WTC11 (cell line): ENCODE measurements at regions not wholly inside any gene's neighbourhood (a gene's known extent, or its start where the extent isn't known, plus 50 kb on each side); places are given as distances from the start of the nearest gene placed in this dataset.

Experiments
- ATAC-seq: fragments of 200-7000 bp; cut with Tn5 transposase; 2 replicates; pipeline ENCODE4 v1.10.0; 2021; ENCODE audit warnings: mild to moderate bottlenecking, moderate library complexity
- CTCF ChIA-PET: fragments of 300-600 bp; sonication (Branson Sonifier 250); formaldehyde crosslinking; loops from one replicate; lab custom pipeline; 2021; ENCODE audit warnings: antibody characterized with exemption; lab: Charles Lee
- POLR2A ChIA-PET: fragments of 350-600 bp; sonication (Branson Sonifier 250); formaldehyde crosslinking; loops from one replicate; lab custom pipeline; 2021; ENCODE audit warnings: antibody characterized with exemption; lab: Charles Lee
- DNase-seq: peaks from one replicate; pipeline ENCODE4 v3.0.0; 2021; ENCODE audit warnings: low spot score
- H3K27ac Mint-ChIP-seq: 2 replicates; pipeline ENCODE4 v1.8.0; 2021; ENCODE audit warnings: mixed read lengths
- H3K27me3 Mint-ChIP-seq: 2 replicates; pipeline ENCODE4 v1.8.0; 2021; ENCODE audit warnings: low read depth, mild to moderate bottlenecking, moderate library complexity, mixed read lengths
- H3K36me3 Mint-ChIP-seq: 2 replicates; pipeline ENCODE4 v1.8.0; 2021; ENCODE audit warnings: mixed read lengths
- H3K4me1 Mint-ChIP-seq: 2 replicates; pipeline ENCODE4 v1.8.0; 2022; ENCODE audit warnings: mixed read lengths
- H3K4me3 Mint-ChIP-seq: 2 replicates; pipeline ENCODE4 v1.8.0; 2021; ENCODE audit warnings: mild to moderate bottlenecking, moderate library complexity, mixed read lengths
- H3K9me3 Mint-ChIP-seq: 2 replicates; pipeline ENCODE4 v1.8.0; 2021; ENCODE audit warnings: mixed read lengths
- ARID4B ChIP-seq: sonication (generic); formaldehyde crosslinking; IDR thresholded peaks from 2 replicates; pipeline ENCODE4 v1.8.0; 2023; ENCODE audit warnings: missing genetic modification reagents, mild to moderate bottlenecking, borderline replicate concordance
- E2F4 ChIP-seq: sonication (generic); formaldehyde crosslinking; IDR thresholded peaks from 2 replicates; pipeline ENCODE4 v1.8.1; 2022; ENCODE audit warnings: low read depth, mild to moderate bottlenecking, moderate library complexity, missing genetic modification reagents, borderline replicate concordance
- E2F5 ChIP-seq: sonication (generic); formaldehyde crosslinking; IDR thresholded peaks from 2 replicates; pipeline ENCODE4 v1.8.1; 2022; ENCODE audit warnings: mild to moderate bottlenecking, moderate library complexity, missing genetic modification reagents
- ERG ChIP-seq: fragments of 250-450 bp; sonication (Bioruptor Pico); IDR thresholded peaks from 2 replicates; pipeline ENCODE4 v1.8.0; 2021; ENCODE audit warnings: mild to moderate bottlenecking
- ETV6 ChIP-seq: sonication (generic); formaldehyde crosslinking; IDR thresholded peaks from 2 replicates; pipeline ENCODE4 v1.8.1; 2022; ENCODE audit warnings: mild to moderate bottlenecking, missing genetic modification reagents
- HMGXB4 ChIP-seq: sonication (generic); formaldehyde crosslinking; IDR thresholded peaks from 2 replicates; pipeline ENCODE4 v1.8.1; 2023; ENCODE audit warnings: mild to moderate bottlenecking, moderate library complexity, missing genetic modification reagents
- JAZF1 ChIP-seq: fragments of 250-450 bp; sonication (Bioruptor Pico); IDR thresholded peaks from 2 replicates; pipeline ENCODE4 v1.9.0; 2021; ENCODE audit warnings: moderate library complexity, mild to moderate bottlenecking, inconsistent platforms
- SMAD4 ChIP-seq: sonication (generic); formaldehyde crosslinking; IDR thresholded peaks from 2 replicates; pipeline ENCODE4 v1.8.0; 2022; ENCODE audit warnings: mild to moderate bottlenecking, missing genetic modification reagents
- TEAD4 ChIP-seq: sonication (generic); formaldehyde crosslinking; IDR thresholded peaks from 2 replicates; pipeline ENCODE4 v1.8.0; 2022; ENCODE audit warnings: mild to moderate bottlenecking, missing genetic modification reagents
- USF1 ChIP-seq: sonication (generic); formaldehyde crosslinking; IDR thresholded peaks from 2 replicates; pipeline ENCODE4 v1.8.0; 2022; ENCODE audit warnings: mild to moderate bottlenecking, missing genetic modification reagents
- ZMAT4 ChIP-seq: fragments of 250-450 bp; sonication (Bioruptor Pico); IDR thresholded peaks from 2 replicates; pipeline ENCODE4 v1.9.0; 2021; ENCODE audit warnings: mild to moderate bottlenecking
- ZNF232 ChIP-seq: sonication (generic); formaldehyde crosslinking; IDR thresholded peaks from 2 replicates; pipeline ENCODE4 v1.8.0; 2022; ENCODE audit warnings: mild to moderate bottlenecking, missing genetic modification reagents
- ZNF281 ChIP-seq: sonication (generic); formaldehyde crosslinking; IDR thresholded peaks from 2 replicates; pipeline ENCODE4 v1.8.0; 2023; ENCODE audit warnings: mild to moderate bottlenecking, missing genetic modification reagents
- ZNF532 ChIP-seq: fragments of 250-450 bp; sonication (Bioruptor Pico); IDR thresholded peaks from 2 replicates; pipeline ENCODE4 v1.9.0; 2021; ENCODE audit warnings: mild to moderate bottlenecking, borderline replicate concordance
- ZSCAN18 ChIP-seq: fragments of 250-450 bp; sonication (Bioruptor Pico); IDR thresholded peaks from 2 replicates; pipeline ENCODE4 v2.1.2; 2022; ENCODE audit warnings: mild to moderate bottlenecking, moderate library complexity

- TF ChIP-seq ARID4B (CRISPR knock-in tag) (no peak), ZNF281 (CRISPR knock-in tag) (no peak), ETV6 (no peak), JAZF1 (CRISPR knock-in tag) (no peak), E2F4 (CRISPR knock-in tag) (no peak)
Measured at GRCh38 chr2:234322766-234323465, 174.0 kb downstream of the ARL4C start (continued).

- Mint-ChIP-seq H3K27me3 (no peaks in the 10 kb centered on the region; the same call in 1 of the 2 replicates), H3K4me3 (no peak overlapping the region)
- TF ChIP-seq ZMAT4 (CRISPR knock-in tag): no peak
- no peak for TF ChIP-seq HMGXB4 (CRISPR knock-in tag)
- TF ChIP-seq ZNF532: no peak
- TF ChIP-seq SMAD4: no peak
- no peak for TF ChIP-seq ZNF232 (CRISPR knock-in tag)
- TF ChIP-seq ERG (CRISPR knock-in tag): no peak
- TF ChIP-seq TEAD4 (CRISPR knock-in tag): no peak
- no peak for TF ChIP-seq ZSCAN18 (CRISPR knock-in tag)
- no peak for TF ChIP-seq E2F5
- no peak for TF ChIP-seq USF1
Measured at GRCh38 chr2:234320066-234320465, 176.8 kb downstream of the ARL4C start.

More at GRCh38 chr2:234320066-234320465, 176.8 kb downstream of the ARL4C start:
- Mint-ChIP-seq H3K9me3 (peaks cover 6% of the 10 kb centered on the region; the same call in 1 of the 2 replicates), H3K36me3 (no peaks in the 10 kb centered on the region), H3K4me1 (no peaks in the 10 kb centered on the region), H3K27ac (no peak overlapping the region)
- CTCF ChIA-PET: no interaction called here
- no peak for ATAC-seq
- POLR2A ChIA-PET: no interaction called here
- no peak for DNase-seq
